Activated CD4-positive, alpha-beta T cell treated with anti-CD3 and anti-CD28 coated beads, Interleukin-2, amount 50 U/mL, for 48 hours (primary cell): ENCODE measurements at regions not wholly inside any gene's neighbourhood (a gene's known extent, or its start where the extent isn't known, plus 50 kb on each side); places are given as distances from the start of the nearest gene placed in this dataset.

Experiments used
- DNase-seq, 2 experiments: peaks; one replicate each; pipeline ENCODE4 v3.0.0-alpha.2; 2020

DNA sequence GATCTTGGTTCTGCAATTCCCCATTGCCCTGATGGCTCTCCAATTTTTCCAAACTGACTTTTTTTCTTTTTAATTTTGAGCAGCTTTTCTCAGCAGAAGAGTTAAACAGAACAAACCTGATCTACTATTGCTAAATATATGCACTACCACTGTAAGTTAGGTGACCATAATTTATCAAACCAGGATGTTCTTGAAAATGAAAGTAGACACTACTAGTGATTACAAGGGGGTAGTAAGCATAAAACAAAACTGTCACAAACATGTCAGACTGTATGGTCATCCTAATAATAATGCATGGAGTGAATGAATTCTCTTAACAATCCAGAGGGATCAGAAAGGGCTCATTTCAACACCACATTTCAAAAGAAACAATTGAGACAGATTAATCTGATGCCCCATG is 183.0 kb upstream of the FOXN3 start:
- no peak for DNase-seq

DNA sequence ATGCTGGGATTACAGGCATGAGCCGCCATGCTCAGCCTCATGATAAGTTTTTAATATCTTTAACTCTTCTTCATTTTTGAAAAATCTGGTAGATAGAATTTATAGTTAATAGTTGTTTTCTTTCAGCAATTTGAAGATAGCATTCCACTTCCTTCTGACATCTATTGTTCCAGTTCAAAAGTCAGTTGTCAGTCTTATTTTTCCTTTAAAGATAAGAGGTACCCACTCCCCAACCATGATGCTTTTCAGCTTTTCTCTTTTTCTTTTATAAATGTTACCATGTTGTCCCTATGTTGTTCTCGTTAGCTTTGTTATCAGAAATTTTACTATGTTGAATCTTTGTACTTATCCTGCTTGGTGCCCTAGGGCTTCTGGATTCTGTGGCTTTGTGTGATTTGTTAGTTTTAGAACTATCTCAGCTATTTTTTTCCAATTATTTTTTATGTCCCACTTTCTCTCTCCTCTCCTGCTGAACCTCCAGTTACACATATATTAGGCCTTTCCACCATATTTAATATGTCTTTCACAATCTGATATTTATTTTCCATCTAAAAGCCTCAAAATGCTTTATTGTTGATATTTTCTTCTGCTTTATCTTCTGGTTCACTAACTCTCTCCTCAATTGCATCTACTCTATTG is 181.6 kb upstream of the FOXN3 start:
- no peak for DNase-seq

GRCh38 chr14:89592961-89593360 is 175.9 kb upstream of the FOXN3 start:
- DNase-seq: no peak

DNA sequence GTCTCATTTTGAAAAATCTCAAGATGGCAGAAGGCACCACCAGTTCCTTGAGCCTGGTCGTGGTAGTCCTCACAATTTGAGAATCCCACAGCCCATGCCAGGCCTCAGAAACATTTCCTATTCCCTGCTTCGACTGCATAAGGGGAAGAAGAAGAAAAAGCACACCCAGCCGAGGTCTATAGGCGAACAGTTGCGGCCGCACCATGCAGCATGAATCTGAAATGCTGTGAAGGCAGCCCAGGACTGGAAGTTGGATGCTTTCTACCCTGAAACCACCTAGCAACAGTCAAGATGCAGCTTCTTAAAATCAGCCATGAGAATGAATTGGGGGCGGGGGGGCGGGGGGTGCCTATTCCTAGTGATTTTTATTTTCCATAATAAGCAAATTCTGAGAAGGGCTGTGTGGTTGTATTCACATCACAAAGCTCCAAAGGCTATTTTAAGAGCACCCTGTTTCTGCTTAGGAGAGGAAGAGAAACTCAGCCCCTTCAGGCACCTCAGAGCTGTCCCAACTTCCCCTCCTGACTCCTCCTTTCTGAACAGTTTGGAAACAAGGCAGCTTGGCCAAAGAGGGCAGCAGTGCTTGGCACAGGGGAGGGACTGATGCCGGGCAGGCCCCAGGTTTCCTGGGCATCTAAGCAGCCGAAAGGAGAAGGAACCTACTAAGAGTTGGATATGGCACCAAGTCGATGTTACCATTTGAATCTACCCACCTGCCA is 172.5 kb upstream of the FOXN3 start:
- no peak for DNase-seq

GRCh38 chr14:89588840-89589296 is 171.8 kb upstream of the FOXN3 start:
- DNase-seq: no peak

- DNase-seq: no peak
These were observed 171.0 kb upstream of the FOXN3 start for GRCh38 chr14:89588016-89588415.

- DNase-seq: no peak
These were observed 170.0 kb upstream of the FOXN3 start for GRCh38 chr14:89587136-89587420.

DNA sequence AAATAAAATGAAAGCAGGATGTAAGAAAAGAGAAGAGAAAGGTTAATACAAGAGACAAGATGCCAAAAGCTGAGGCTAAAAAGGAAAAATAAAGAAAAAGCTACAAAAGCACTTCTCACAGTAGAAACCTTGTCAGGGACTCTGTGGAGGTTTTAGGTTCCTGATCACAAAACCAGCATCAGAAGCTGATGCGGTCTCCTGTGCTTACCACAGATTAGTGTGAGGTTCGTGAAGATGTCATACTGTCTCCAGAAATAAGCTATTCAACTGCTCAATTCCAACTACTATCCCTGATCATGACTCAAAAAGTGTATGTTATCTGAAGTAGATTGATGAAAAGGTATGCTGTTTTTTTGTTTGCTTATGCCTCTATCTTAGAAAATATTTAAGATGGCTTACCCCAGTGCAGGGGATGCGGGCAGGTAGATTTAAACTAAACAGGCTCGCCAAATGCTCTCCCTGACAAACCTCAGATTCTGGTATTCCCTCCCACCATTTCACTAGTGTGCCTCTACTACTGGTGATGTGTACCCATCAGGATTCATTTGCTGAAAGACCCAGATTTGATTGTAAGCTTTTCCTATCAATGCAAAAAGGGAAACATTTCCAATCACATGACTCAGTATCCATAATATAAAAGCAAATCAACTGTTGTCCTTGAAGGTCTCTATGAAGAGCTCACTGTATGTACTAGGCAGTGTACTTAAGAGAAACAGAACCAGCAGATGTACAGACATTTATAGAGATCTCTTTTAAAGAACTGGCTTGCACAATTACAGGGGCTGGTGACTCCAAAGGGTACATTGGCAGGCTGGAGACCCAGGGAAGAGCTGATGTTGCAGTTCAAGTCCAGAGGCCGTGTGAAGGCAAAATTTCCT is 169.5 kb upstream of the FOXN3 start:
- no peak for DNase-seq

DNA sequence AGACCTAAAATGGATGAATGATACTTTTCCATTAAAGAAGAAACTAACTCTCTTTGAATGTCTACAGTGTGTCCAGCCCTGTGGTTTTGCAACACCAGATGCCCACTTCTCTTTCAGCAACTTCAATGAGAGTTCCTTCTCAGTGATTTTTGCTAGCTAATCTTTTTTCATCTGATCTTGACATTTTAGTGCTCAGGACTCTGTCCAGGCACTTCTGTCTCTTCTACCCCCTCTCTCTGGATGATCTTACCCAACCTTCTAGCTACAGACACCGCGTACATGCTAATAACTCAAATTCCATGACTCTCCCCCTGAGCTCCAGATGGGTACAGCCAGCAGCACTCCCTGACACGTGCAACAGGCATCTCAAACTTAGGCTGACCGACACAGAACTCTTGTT is 161.1 kb upstream of the FOXN3 start:
- DNase-seq: no peak

DNA sequence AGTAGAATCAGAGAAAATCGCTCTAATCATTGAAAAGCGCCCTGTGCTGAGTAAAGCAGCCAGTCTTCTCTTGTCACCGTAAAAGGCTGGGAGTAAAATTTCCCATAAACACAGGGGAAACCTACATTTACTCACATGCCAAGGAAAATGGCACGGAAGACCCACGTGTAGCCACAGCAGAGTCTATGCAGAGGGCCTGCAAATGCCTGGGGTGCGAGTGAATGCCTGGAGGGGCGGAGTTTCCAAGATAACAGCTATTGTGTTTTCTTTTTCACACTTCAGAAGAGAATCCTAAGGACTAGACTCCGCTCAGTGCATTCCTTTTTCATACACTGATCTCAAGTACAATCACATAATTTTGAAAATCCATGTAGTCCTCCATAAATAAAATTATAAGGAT is 159.9 kb upstream of the FOXN3 start:
- no peak for DNase-seq

- DNase-seq: no peak
These were observed 159.3 kb upstream of the FOXN3 start for GRCh38 chr14:89576145-89576927.

- DNase-seq: no peak
These were observed 158.5 kb upstream of the FOXN3 start for GRCh38 chr14:89575386-89576061.

DNA sequence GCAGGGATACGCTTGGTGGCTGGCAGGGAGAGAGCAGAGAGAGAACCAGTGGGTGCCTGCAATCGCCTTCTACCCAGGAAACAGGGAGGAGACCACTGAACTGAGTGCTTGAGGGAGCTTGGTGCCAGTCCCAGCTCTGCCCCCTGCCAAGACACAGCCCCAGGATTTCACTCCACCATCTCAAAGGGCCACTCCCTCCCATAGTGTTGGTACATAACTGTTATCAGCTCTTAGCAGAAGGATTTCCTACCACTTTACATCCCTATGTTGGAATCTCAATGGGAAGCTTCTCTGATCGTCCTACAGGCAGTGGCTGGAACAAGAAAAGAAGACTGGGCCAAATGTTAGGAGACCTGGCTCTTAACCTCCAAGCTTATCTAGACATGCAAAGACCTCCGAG is 157.4 kb upstream of the FOXN3 start:
- DNase-seq: no peak

- DNase-seq: no peak
These were observed 156.3 kb upstream of the FOXN3 start for GRCh38 chr14:89573399-89573657.

DNA sequence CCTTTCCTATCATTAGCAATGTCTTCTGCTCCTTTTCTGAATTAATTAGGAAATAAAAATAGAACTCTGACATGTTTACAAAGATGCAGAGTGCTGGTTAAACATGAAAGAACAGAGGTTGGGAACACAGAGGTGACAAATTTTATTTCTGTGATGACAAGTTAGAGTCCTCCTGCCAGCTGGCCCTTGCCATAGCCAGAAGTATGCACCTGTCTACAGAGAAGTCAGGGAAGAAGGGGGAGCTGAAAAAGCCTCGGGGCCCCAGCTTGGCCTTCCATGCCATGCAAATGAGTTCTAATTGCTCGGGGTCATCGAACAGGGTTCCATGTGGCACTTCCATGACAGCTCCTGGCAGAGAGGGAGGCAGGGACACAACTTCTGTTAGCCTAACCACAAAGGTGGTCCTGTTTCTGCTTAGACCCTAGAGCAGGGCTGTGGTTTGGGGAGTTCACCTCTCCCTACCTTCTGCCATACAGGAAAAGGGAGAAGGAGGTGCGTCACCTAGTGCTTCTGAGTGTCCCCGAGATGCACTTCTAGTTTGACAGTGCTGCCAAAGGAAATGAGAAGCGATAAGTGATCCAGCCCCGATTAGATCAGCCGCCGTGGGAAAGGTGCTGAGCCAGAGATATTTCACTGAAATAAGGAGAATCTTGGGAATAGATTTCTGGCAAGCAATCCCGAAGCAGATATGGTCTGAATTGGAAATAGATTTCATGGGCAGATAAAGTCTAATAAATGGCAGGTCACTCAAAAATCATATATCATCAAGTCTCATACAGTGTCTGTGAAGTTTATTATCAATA is 155.8 kb upstream of the FOXN3 start:
- DNase-seq: no peak

DNA sequence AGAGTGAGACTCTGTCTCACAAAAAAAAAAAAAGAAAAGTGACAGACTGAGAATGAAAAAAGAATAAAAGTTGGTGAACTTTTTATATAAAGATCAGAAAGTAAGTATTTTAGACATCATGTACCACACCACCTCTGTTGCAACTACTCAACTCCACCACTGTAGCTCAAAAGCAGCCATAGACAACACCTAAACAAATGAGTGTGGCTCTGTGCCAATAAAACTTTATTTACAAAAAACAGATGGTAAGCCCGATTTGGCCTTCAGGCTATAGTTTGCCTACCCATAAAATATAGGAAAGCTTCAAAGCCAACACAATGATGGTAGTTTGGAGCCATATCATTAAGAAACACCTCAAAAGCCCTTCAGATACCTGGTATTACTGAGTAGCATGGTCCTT is 154.5 kb upstream of the FOXN3 start:
- DNase-seq: no peak

GRCh38 chr14:89566644-89567415 is 149.8 kb upstream of the FOXN3 start:
- no peak for DNase-seq

DNA sequence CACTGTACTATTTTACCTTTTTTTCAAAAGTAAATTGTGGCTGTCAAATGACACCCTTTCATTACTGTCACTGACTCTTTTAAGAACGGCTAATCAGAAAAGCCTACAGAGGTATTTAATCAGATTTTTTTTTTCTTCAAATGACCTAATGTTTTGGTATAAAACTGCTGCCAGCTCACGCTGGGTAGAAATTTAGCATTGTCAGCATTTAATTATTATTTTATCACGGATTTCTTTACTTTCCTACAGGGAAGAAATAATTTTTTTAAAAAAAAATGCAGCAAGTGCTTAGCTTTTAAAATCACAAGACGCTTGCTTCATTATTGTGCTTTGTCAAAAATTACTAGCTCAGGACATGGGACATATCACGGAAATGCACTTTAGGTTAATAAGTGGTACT is 149.1 kb upstream of the FOXN3 start:
- DNase-seq: no peak

GRCh38 chr14:89565607-89566006 is 148.6 kb upstream of the FOXN3 start:
- no peak for DNase-seq

DNA sequence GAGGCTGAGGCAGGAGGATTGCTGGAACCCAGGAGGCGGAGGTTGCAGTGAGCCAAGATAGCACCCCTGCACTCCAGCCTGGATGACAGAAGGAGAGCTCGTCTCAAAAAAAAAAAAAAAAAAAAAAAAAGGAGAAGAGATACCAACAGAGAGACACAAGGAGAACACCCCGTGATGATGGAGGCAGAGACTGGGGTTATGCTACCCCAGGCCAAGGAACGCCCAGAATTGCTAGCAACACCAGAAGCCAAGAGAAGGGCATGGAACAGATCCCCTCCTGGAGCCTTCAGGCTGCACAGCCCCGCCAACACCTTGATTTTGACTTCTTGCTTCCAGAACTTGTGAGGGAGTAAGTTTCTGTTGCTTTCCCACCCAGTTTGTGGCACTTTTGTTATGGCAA is 148.0 kb upstream of the FOXN3 start:
- no peak for DNase-seq

GRCh38 chr14:89564286-89564957 is 147.4 kb upstream of the FOXN3 start:
- DNase-seq: no peak
